GM23248 (cell line): ENCODE measurements at regions not wholly inside any gene's neighbourhood (a gene's known extent, or its start where the extent isn't known, plus 50 kb on each side); places are given as distances from the start of the nearest gene placed in this dataset.

Source experiments
- EZH2 ChIP-seq: fragments of 200-600 bp; sonication (generic); IDR thresholded peaks from 2 replicates; pipeline ENCODE4 v1.6.1; 2018; ENCODE audit warnings: antibody characterized with exemption, mild to moderate bottlenecking; ENCODE audit not compliant: insufficient read depth, poor library complexity, severe bottlenecking
- EZH2phosphoT487 ChIP-seq: fragments of 200-600 bp; sonication (generic); IDR thresholded peaks from 2 replicates; pipeline ENCODE4 v1.6.1; 2018; ENCODE audit warnings: antibody characterized with exemption, moderate library complexity, mild to moderate bottlenecking, low read depth; ENCODE audit not compliant: insufficient read depth

GRCh38 chr20:16819483-16819882 lies 71.3 kb downstream of the OTOR start:
- TF ChIP-seq EZH2, result no peak
- no peak for TF ChIP-seq EZH2phosphoT487
